ENCODE measurements at regions not wholly inside any gene's neighbourhood (a gene's known extent, or its start where the extent isn't known, plus 50 kb on each side); places are given as distances from the start of the nearest gene placed in this dataset.

- no peak for TF ChIP-seq CTCF (IDR thresholded peaks at IDR 0.05; ENCODE audit: insufficient read depth, low read length, poor library complexity, severe bottlenecking)
- no peak for DNase-seq (ENCODE audit: low read depth)
Measured at GRCh38 chr2:221016551-221016950, 555.6 kb downstream of the EPHA4 start.

DNA sequence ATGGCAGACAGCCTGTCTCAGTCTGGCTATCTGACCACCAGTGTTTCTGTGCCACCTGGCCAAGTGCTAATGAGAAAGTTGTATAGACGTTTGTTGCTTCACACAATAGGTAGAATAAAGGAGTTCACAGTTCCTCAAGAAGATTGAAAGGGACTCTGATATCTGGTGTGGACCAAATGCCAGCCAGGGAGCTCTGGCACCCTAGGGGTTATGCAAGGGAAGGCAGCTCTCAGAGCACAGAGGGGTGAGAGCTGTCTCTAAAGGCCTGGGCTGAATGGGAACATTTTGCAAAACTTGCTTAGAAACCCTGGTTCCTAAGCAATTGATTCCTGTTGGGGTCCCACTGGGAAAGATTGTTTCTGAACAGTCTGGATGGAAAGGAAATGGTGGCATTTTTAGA is 553.8 kb downstream of the EPHA4 start:
- H3K36me3 ChIP-seq (ENCODE audit: control insufficient read depth, insufficient read depth, low read length) = no peaks in the 10 kb centered on the region
- no peaks in the 10 kb centered on the region for H3K27me3 ChIP-seq (ENCODE audit: control insufficient read depth, insufficient read depth, low read length)
- no peak overlapping the region for H3K4me3 ChIP-seq (ENCODE audit: low read depth, low read length)
- no peak for DNase-seq (ENCODE audit: low read depth)
- no peak for TF ChIP-seq CTCF (IDR thresholded peaks at IDR 0.05; ENCODE audit: insufficient read depth, low read length, poor library complexity, severe bottlenecking)

More at GRCh38 chr2:221016551-221016950, 555.6 kb downstream of the EPHA4 start:
- Histone ChIP-seq H3K36me3 (ENCODE audit: control insufficient read depth, insufficient read depth, low read length) (no peaks in the 10 kb centered on the region), H3K4me3 (ENCODE audit: low read depth, low read length) (no peak overlapping the region), H3K27me3 (ENCODE audit: control insufficient read depth, insufficient read depth, low read length) (no peaks in the 10 kb centered on the region)

DNA sequence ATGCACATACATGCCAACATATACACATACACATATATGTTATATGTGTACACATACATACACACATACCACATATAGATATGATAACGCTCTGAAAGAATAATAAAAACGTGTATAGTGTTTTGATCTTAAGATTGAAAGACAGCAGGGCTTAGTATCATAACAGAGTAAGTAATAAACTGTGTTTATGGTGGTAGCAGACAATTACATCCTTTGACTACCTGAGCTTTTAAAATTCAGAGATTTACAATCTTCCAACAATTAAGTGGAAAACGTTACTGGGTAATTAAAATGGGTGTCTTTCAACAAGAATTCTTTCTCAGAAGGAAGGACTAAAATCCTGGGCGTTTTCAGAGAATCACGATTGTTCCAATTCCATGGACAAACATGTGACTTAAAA is 552.4 kb downstream of the EPHA4 start:
- no peak overlapping the region for H3K4me3 ChIP-seq (ENCODE audit: low read depth, low read length)
- H3K36me3 ChIP-seq (ENCODE audit: control insufficient read depth, insufficient read depth, low read length) = no peaks in the 10 kb centered on the region
- no peak for TF ChIP-seq CTCF (IDR thresholded peaks at IDR 0.05; ENCODE audit: insufficient read depth, low read length, poor library complexity, severe bottlenecking)
- no peak for DNase-seq (ENCODE audit: low read depth)
- H3K27me3 ChIP-seq (ENCODE audit: control insufficient read depth, insufficient read depth, low read length) = no peaks in the 10 kb centered on the region

- DNase-seq (ENCODE audit: low read depth) = no peak
- Histone ChIP-seq H3K4me3 (ENCODE audit: low read depth, low read length) (no peak overlapping the region), H3K36me3 (ENCODE audit: control insufficient read depth, insufficient read depth, low read length) (no peaks in the 10 kb centered on the region), H3K27me3 (ENCODE audit: control insufficient read depth, insufficient read depth, low read length) (no peaks in the 10 kb centered on the region)
- no peak for TF ChIP-seq CTCF (IDR thresholded peaks at IDR 0.05; ENCODE audit: insufficient read depth, low read length, poor library complexity, severe bottlenecking)
Measured at GRCh38 chr2:221022554-221022953, 549.5 kb downstream of the EPHA4 start.

GRCh38 chr2:221025398-221025797 is 546.7 kb downstream of the EPHA4 start:
- Histone ChIP-seq H3K4me3 (ENCODE audit: low read depth, low read length) (no peak overlapping the region), H3K27me3 (ENCODE audit: control insufficient read depth, insufficient read depth, low read length) (no peaks in the 10 kb centered on the region), H3K36me3 (ENCODE audit: control insufficient read depth, insufficient read depth, low read length) (no peaks in the 10 kb centered on the region)
- no peak for TF ChIP-seq CTCF (IDR thresholded peaks at IDR 0.05; ENCODE audit: insufficient read depth, low read length, poor library complexity, severe bottlenecking)
- peak; percentile 41 for DNase-seq (ENCODE audit: low read depth)

- Histone ChIP-seq H3K4me3 (ENCODE audit: low read depth, low read length) (no peak overlapping the region), H3K36me3 (ENCODE audit: control insufficient read depth, insufficient read depth, low read length) (no peaks in the 10 kb centered on the region), H3K27me3 (ENCODE audit: control insufficient read depth, insufficient read depth, low read length) (no peaks in the 10 kb centered on the region)
- no peak for DNase-seq (ENCODE audit: low read depth)
- TF ChIP-seq CTCF (IDR thresholded peaks at IDR 0.05; ENCODE audit: insufficient read depth, low read length, poor library complexity, severe bottlenecking) = no peak
Measured at GRCh38 chr2:221034026-221034701, 537.9 kb downstream of the EPHA4 start.

Data from kidney epithelial cell (primary cell).